DOHH2 (cell line): ENCODE measurements at regions not wholly inside any gene's neighbourhood (a gene's known extent, or its start where the extent isn't known, plus 50 kb on each side); places are given as distances from the start of the nearest gene placed in this dataset.

ENCODE experiments used
- H3F3A ChIP-seq: fragments of 200-600 bp; sonication (generic), shearing (Covaris generic); 2 replicates; pipeline ENCODE4 v1.6.0; 2016; ENCODE audit warnings: antibody characterized with exemption, mild to moderate bottlenecking; ENCODE audit not compliant: control insufficient read depth, insufficient read depth
- H3K27ac ChIP-seq: fragments of 200-600 bp; sonication (generic); 2 replicates; pipeline ENCODE4 v1.5.1; 2014; ENCODE audit warnings: low read depth, mild to moderate bottlenecking, low read length, moderate library complexity
- H3K27me3 ChIP-seq: fragments of 200-600 bp; sonication (generic); 2 replicates; pipeline ENCODE4 v1.6.1; 2014; ENCODE audit warnings: mild to moderate bottlenecking, low read length, mixed read lengths; ENCODE audit not compliant: control insufficient read depth
- H3K36me3 ChIP-seq: fragments of 200-600 bp; sonication (generic); 2 replicates; pipeline ENCODE4 v1.6.1; 2014; ENCODE audit warnings: mild to moderate bottlenecking, low read length, moderate library complexity, mixed read lengths; ENCODE audit not compliant: control insufficient read depth
- H3K4me1 ChIP-seq: fragments of 200-600 bp; sonication (generic); 2 replicates; pipeline ENCODE4 v1.6.1; 2014; ENCODE audit warnings: mild to moderate bottlenecking, low read length, mixed read lengths; ENCODE audit not compliant: control insufficient read depth
- H3K4me2 ChIP-seq: fragments of 200-600 bp; sonication (generic); 2 replicates; pipeline ENCODE4 v1.6.0; 2014; ENCODE audit warnings: mild to moderate bottlenecking, low read length, moderate library complexity
- H3K4me3 ChIP-seq: fragments of 200-600 bp; sonication (generic); 2 replicates; pipeline ENCODE4 v1.5.1; 2014; ENCODE audit warnings: mild to moderate bottlenecking, low read length, mixed read lengths
- H3K79me2 ChIP-seq: fragments of 200-600 bp; sonication (generic); 2 replicates; pipeline ENCODE4 v1.6.1; 2014; ENCODE audit warnings: mild to moderate bottlenecking, low read length, mixed read lengths; ENCODE audit not compliant: control insufficient read depth
- H3K9me2 ChIP-seq: fragments of 200-600 bp; sonication (generic); replicated peaks from 2 replicates; pipeline ENCODE4 v1.6.1; 2014; ENCODE audit warnings: mild to moderate bottlenecking, low read length, mixed read lengths; ENCODE audit not compliant: control insufficient read depth
- H3K9me3 ChIP-seq: fragments of 200-600 bp; sonication (generic); 2 replicates; pipeline ENCODE4 v1.6.1; 2014; ENCODE audit warnings: antibody characterized with exemption, low read length, mixed read lengths; ENCODE audit not compliant: control insufficient read depth, insufficient read depth
- H4K20me1 ChIP-seq: fragments of 200-600 bp; sonication (generic); 2 replicates; pipeline ENCODE4 v1.6.0; 2014; ENCODE audit warnings: low read depth, mild to moderate bottlenecking, antibody characterized with exemption, low read length, moderate library complexity; ENCODE audit not compliant: control insufficient read depth, insufficient read depth
- CTCF ChIP-seq: fragments of 200-600 bp; sonication (generic); IDR thresholded peaks from one replicate; pipeline ENCODE4 v1.5.1; 2014; ENCODE audit warnings: antibody characterized with exemption, mild to moderate bottlenecking, low read depth, low read length; ENCODE audit not compliant: poor library complexity, severe bottlenecking
- EZH2phosphoT487 ChIP-seq: fragments of 200-600 bp; sonication (generic); IDR thresholded peaks from 2 replicates; pipeline ENCODE4 v1.6.1; 2017; ENCODE audit warnings: borderline replicate concordance, mild to moderate bottlenecking, antibody characterized with exemption, low read length, moderate library complexity, mixed read lengths

GRCh38 chr4:170776983-170777382 is 687.2 kb upstream of the AADAT start:
- Histone ChIP-seq H3K27me3 (no peaks in the 10 kb centered on the region), H3K9me2 (no peaks in the 10 kb centered on the region), H3K79me2 (no peaks in the 10 kb centered on the region), H3K36me3 (no peaks in the 10 kb centered on the region), H3K27ac (no peak overlapping the region), H3K9me3 (no peaks in the 10 kb centered on the region), H3F3A (no peaks in the 10 kb centered on the region), H3K4me1 (peaks cover 8% of the 10 kb centered on the region), H3K4me2 (no peak overlapping the region), H4K20me1 (no peaks in the 10 kb centered on the region), H3K4me3 (no peak overlapping the region)
- TF ChIP-seq CTCF (no peak), EZH2phosphoT487 (no peak)

- Histone ChIP-seq H4K20me1 (no peaks in the 10 kb centered on the region), H3K4me2 (no peak overlapping the region), H3K79me2 (no peaks in the 10 kb centered on the region), H3K4me3 (no peak overlapping the region), H3K27me3 (no peaks in the 10 kb centered on the region), H3K36me3 (no peaks in the 10 kb centered on the region), H3K27ac (no peak overlapping the region), H3K4me1 (peaks cover 8% of the 10 kb centered on the region), H3F3A (no peaks in the 10 kb centered on the region), H3K9me2 (no peaks in the 10 kb centered on the region), H3K9me3 (no peaks in the 10 kb centered on the region)
- TF ChIP-seq EZH2phosphoT487 (no peak), CTCF (no peak)
Measured at GRCh38 chr4:170775851-170776250, 686.1 kb upstream of the AADAT start.

GRCh38 chr4:170773709-170774273 is 684.0 kb upstream of the AADAT start:
- no peak overlapping the region for H3K4me2 ChIP-seq
- peaks cover 8% of the 10 kb centered on the region for H3K4me1 ChIP-seq
- H3K9me2 ChIP-seq = no peaks in the 10 kb centered on the region
- H3K9me3 ChIP-seq = no peaks in the 10 kb centered on the region
- H3K27me3 ChIP-seq = no peaks in the 10 kb centered on the region
- TF ChIP-seq EZH2phosphoT487 = no peak
- no peak for TF ChIP-seq CTCF
- no peaks in the 10 kb centered on the region for H3F3A ChIP-seq
- no peaks in the 10 kb centered on the region for H4K20me1 ChIP-seq
- H3K27ac ChIP-seq = no peak overlapping the region
- H3K79me2 ChIP-seq = no peaks in the 10 kb centered on the region
- no peak overlapping the region for H3K4me3 ChIP-seq
- H3K36me3 ChIP-seq = no peaks in the 10 kb centered on the region

- H3K4me1 ChIP-seq = peaks cover 5% of the 10 kb centered on the region
- H3K36me3 ChIP-seq = no peaks in the 10 kb centered on the region
- H3K9me2 ChIP-seq = no peaks in the 10 kb centered on the region
- no peaks in the 10 kb centered on the region for H4K20me1 ChIP-seq
- H3K79me2 ChIP-seq = no peaks in the 10 kb centered on the region
- H3K27me3 ChIP-seq = no peaks in the 10 kb centered on the region
- TF ChIP-seq EZH2phosphoT487 (no peak), CTCF (no peak)
- no peak overlapping the region for H3K4me3 ChIP-seq
- H3K9me3 ChIP-seq = no peaks in the 10 kb centered on the region
- no peak overlapping the region for H3K4me2 ChIP-seq
- H3K27ac ChIP-seq = no peak overlapping the region
- no peaks in the 10 kb centered on the region for H3F3A ChIP-seq
Measured at GRCh38 chr4:170772429-170772828, 682.7 kb upstream of the AADAT start.
